GM12891 (cell line): ENCODE measurements at regions not wholly inside any gene's neighbourhood (a gene's known extent, or its start where the extent isn't known, plus 50 kb on each side); places are given as distances from the start of the nearest gene placed in this dataset.
"Not testable (repeated sequence)": the region's sequence is repeated elsewhere in the genome, so short reads cannot be mapped to it uniquely, and the experiment has no call there.

Experiments
- DNase-seq: peaks from one replicate; pipeline ENCODE4 v3.0.0; 2011; ENCODE audit warnings: low spot score; ENCODE audit not compliant: insufficient read length
- FAIRE-seq: peaks from 2 replicates; lab custom pipeline; 2011; peaks lifted over from hg19 to GRCh38; lab: Jason Lieb, UNC
- PAX5 ChIP-seq: IDR thresholded peaks from 2 replicates; pipeline ENCODE4 v1.6.1; 2011; ENCODE audit warnings: low read length, moderate library complexity, mild to moderate bottlenecking; ENCODE audit not compliant: insufficient read depth, severe bottlenecking
- POLR2A ChIP-seq: IDR thresholded peaks from 2 replicates; pipeline ENCODE4 v1.6.1; 2011; ENCODE audit warnings: low read depth, low read length, control low read depth
- POLR2AphosphoS5 ChIP-seq: IDR thresholded peaks from 2 replicates; pipeline ENCODE4 v1.6.1; 2011; ENCODE audit warnings: low read depth, low read length, control low read depth
- POU2F2 ChIP-seq: IDR thresholded peaks from 2 replicates; pipeline ENCODE4 v1.6.1; 2011; ENCODE audit warnings: low read depth, mild to moderate bottlenecking, control low read depth, low read length, moderate library complexity
- SPI1 ChIP-seq: IDR thresholded peaks from 2 replicates; pipeline ENCODE4 v1.6.1; 2011; ENCODE audit warnings: low read depth, low read length, control low read depth
- TAF1 ChIP-seq: IDR thresholded peaks from 2 replicates; pipeline ENCODE4 v1.6.1; 2011; ENCODE audit warnings: low read depth, low read length, control low read depth

DNA sequence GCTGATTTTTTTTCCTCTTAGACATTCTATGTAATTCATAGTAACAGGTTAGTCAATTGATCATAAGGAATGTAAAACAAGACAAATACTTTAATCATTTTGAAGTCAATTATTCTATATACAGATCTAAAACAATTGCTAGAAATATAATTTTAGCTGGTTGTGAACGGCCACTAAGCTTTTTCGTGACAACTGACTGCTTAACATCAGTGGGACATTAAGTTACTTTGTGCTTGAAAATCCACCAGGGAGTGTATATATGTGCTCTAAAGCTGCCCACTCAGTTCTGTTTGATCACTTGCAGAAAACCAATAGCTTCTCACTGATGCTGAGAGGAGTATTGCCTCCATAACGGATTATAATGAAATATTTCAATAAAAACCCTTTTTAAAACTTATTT is 370.2 kb upstream of the CCNH start:
- TF ChIP-seq POLR2A (no peak), TAF1 (no peak), SPI1 (no peak), POLR2AphosphoS5 (no peak)
- no peak for FAIRE-seq
- DNase-seq = no peak

- no peak for TF ChIP-seq SPI1
- no peak for TF ChIP-seq TAF1
- TF ChIP-seq POLR2A = no peak
- TF ChIP-seq PAX5 = no peak
- TF ChIP-seq POU2F2 = no peak
- TF ChIP-seq POLR2AphosphoS5 = no peak
- FAIRE-seq = no peak
These were observed 369.2 kb upstream of the CCNH start for GRCh38 chr5:87781976-87782375.

DNA sequence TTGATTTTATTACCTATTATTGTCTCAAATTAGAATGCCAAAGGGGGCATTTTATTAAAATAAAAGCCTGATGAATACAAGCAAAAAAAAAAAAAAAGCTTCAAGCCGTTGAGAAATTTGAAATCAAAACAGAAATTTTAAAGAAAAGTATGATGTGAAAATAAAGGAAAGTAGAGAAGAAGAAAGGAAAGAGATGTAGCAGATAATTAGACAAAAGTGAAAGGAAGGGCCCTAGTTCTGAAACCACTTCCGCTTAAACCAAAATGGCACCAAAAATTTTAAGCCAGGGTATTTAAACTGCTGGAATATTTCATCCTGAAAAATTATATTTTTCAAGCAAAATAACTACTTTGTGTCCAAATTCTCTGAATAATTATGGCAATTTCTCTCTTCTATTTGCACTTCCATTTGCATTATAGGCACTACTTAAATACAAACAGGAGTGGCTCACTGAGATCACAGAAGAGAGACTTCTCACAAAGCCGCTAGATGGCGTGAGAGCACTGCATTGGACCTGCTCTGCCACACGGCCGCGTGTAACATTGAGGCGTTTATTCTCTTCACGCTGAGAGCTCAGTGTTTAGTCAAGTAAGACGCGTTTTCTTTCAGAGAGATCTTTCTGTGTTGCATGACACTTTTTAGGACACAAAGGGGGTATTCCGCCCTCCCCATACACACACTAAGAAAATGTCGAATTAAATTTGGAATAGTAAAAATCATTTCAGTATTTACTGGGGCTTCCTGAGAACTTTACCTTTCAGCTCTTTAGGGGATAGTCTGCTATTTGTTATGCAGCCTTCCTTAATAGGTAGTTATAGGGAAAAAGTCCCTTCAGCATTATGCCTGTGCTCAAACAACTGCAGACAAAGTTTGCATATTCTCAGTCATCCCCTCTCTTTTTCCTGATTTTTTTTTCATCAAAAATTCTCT is 368.4 kb upstream of the CCNH start:
- no peak for TF ChIP-seq POLR2AphosphoS5
- TF ChIP-seq PAX5 = no peak
- peak; percentile 45; the same call in 1 of the 2 replicates for TF ChIP-seq POU2F2
- peak; percentile 82 for FAIRE-seq
- DNase-seq = peak; percentile 6

More at GRCh38 chr5:87781976-87782375, 369.2 kb upstream of the CCNH start:
- DNase-seq = no peak

DNA sequence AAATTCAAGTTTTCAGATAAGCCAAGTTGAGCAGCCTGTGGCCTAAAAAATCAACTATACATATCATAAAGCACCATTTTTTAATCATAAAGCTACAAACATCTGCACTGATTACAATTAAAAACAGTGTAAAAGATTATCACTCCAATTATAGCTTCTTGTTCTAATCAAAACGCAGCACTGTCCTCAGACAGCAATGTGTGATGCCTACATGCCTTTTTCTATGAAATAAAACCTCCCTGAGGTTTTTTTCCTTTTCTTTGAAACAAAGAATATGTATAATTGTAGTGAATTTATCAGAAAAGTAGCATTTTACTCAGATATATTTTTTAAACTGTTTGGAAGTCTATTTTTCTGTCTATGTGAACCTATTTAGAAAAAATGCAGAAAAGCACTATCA is 366.1 kb upstream of the CCNH start:
- FAIRE-seq (no peak), DNase-seq (no peak)
- no peak for TF ChIP-seq SPI1
- no peak for TF ChIP-seq POLR2A
- no peak for TF ChIP-seq TAF1
- TF ChIP-seq POU2F2 = no peak
- no peak for TF ChIP-seq POLR2AphosphoS5
- TF ChIP-seq PAX5 = no peak

DNA sequence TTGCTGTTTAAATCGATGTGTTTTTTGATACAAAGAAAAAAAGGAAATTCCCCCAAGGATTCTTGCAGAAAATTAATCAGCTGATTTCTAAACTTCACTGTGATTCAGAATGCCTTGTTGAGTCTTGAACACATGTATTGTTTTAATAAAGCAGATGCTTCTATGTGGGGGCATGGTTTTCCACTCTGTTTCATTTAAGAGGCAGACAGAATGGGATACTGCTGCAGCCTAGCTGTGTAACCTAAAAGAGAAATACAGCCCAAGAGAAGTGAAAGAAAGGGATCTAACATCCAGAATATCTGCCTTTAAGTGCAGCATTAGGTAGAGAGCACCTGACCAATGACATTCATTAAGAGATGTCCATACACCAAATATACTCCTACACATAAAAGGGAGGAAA is 365.1 kb upstream of the CCNH start:
- DNase-seq (no peak), FAIRE-seq (no peak)
- TF ChIP-seq POLR2A (no peak), SPI1 (no peak), POLR2AphosphoS5 (no peak), TAF1 (no peak), POU2F2 (no peak), PAX5 (no peak)

GRCh38 chr5:87776785-87777184 is 364.1 kb upstream of the CCNH start:
- TF ChIP-seq SPI1 (no peak), POLR2AphosphoS5 (no peak), PAX5 (no peak), POLR2A (no peak), POU2F2 (no peak), TAF1 (no peak)
- DNase-seq (no peak), FAIRE-seq (no peak)

GRCh38 chr5:87776302-87776701 is 363.6 kb upstream of the CCNH start:
- DNase-seq, FAIRE-seq: not testable (repeated sequence)

GRCh38 chr5:87775228-87775627 is 362.5 kb upstream of the CCNH start:
- FAIRE-seq = no peak
- DNase-seq = no peak
- TF ChIP-seq TAF1 (no peak), POLR2AphosphoS5 (no peak), SPI1 (no peak), POLR2A (no peak), POU2F2 (no peak)

- no peak for DNase-seq
- TF ChIP-seq POLR2A = no peak
- TF ChIP-seq TAF1 = no peak
- no peak for TF ChIP-seq SPI1
- TF ChIP-seq POLR2AphosphoS5 = no peak
- TF ChIP-seq PAX5 = no peak
- TF ChIP-seq POU2F2 = no peak
- FAIRE-seq = no peak
These were observed 362.1 kb upstream of the CCNH start for GRCh38 chr5:87774804-87775203.

- TF ChIP-seq POLR2AphosphoS5 = no peak
- TF ChIP-seq TAF1 = no peak
- TF ChIP-seq POU2F2 = no peak
- no peak for TF ChIP-seq POLR2A
- TF ChIP-seq SPI1 = no peak
- no peak for TF ChIP-seq PAX5
- FAIRE-seq = no peak
- DNase-seq = no peak
These were observed 357.9 kb upstream of the CCNH start for GRCh38 chr5:87770601-87771121.
